ENCODE measurements at regions not wholly inside any gene's neighbourhood (a gene's known extent, or its start where the extent isn't known, plus 50 kb on each side); places are given as distances from the start of the nearest gene placed in this dataset.

- H3K9me3 ChIP-seq (ENCODE audit: insufficient read depth in 2 of 2, low read depth in 1 of 2, low read length in 1 of 2): no peaks in the 10 kb centered on the region
- WGBS, 2 experiments (ENCODE audit: extremely low coverage in 1 of 2, insufficient coverage in 1 of 2, insufficient read length in 1 of 2, insufficient replicate concordance in 2 of 2, low coverage in 1 of 2, low lambda C conversion rate in 2 of 2, missing lambda C conversion rate in 1 of 2): 88% methylated on average over 4 of the region's 4 CpGs; no CpG with 5 or more reads in 1 of the 2 experiments
- H3K27me3 ChIP-seq (replicated peaks in 1 of 4; ENCODE audit: control insufficient read depth in 3 of 4, extremely low read depth in 1 of 4, insufficient read depth in 3 of 4, low read length in 3 of 4): no peaks in the 10 kb centered on the region
- TF ChIP-seq CHD2 (IDR thresholded peaks at IDR 0.05; ENCODE audit: low read length): no peak
- no peak for TF ChIP-seq RNF2 (IDR thresholded peaks at IDR 0.05; ENCODE audit: borderline replicate concordance, low read depth, low read length, missing control alignments, poor library complexity, severe bottlenecking)
- no peak for TF ChIP-seq POLR2AphosphoS5 (IDR thresholded peaks at IDR 0.05; ENCODE audit: low read depth, low read length)
- TF ChIP-seq ZNF274 (IDR thresholded peaks at IDR 0.05; ENCODE audit: borderline replicate concordance, extremely low read depth, low read length): no peak
- no peak for TF ChIP-seq CEBPB (IDR thresholded peaks at IDR 0.05; ENCODE audit: low read depth, low read length)
- no peak for TF ChIP-seq CTBP2 (IDR thresholded peaks at IDR 0.05; ENCODE audit: borderline replicate concordance, insufficient read depth, insufficient read length, low read length)
- no peak for TF ChIP-seq USF2 (IDR thresholded peaks at IDR 0.05; ENCODE audit: low read length)
- no peak for TF ChIP-seq POLR2A (IDR thresholded peaks at IDR 0.05; ENCODE audit: control extremely low read depth in 1 of 2, low read depth in 2 of 2, low read length in 2 of 2)
- TF ChIP-seq JUN (IDR thresholded peaks at IDR 0.05; ENCODE audit: low read depth, low read length): no peak
- TF ChIP-seq TCF12 (IDR thresholded peaks at IDR 0.05; ENCODE audit: low read depth, low read length): no peak
- no peak for TF ChIP-seq RFX5 (IDR thresholded peaks at IDR 0.05; ENCODE audit: borderline replicate concordance, low read depth, low read length)
- TF ChIP-seq NRF1 (IDR thresholded peaks at IDR 0.05; ENCODE audit: low read depth, low read length): no peak
- TF ChIP-seq JUND (IDR thresholded peaks at IDR 0.05; ENCODE audit: low read length): no peak
- TF ChIP-seq MAX (IDR thresholded peaks at IDR 0.05): no peak
- no peak for TF ChIP-seq SP2 (IDR thresholded peaks at IDR 0.05; ENCODE audit: low read length)
Measured at GRCh38 chr7:136064081-136064480, 86.9 kb upstream of the MTPN start.

More at GRCh38 chr7:136064081-136064480, 86.9 kb upstream of the MTPN start:
- H4K8ac ChIP-seq (ENCODE audit: extremely low read depth, insufficient read depth, low read length): no peak overlapping the region
- no peaks in the 10 kb centered on the region for H4K20me1 ChIP-seq (replicated peaks in 1 of 2; ENCODE audit: control insufficient read depth in 1 of 2, insufficient read depth in 2 of 2, low read length in 2 of 2)
- H2BK20ac ChIP-seq (ENCODE audit: low read length): no peak overlapping the region
- no peak overlapping the region for H4K91ac ChIP-seq (replicated peaks; ENCODE audit: insufficient read length, low read length)
- H3K79me1 ChIP-seq (ENCODE audit: low read depth, low read length): no peaks in the 10 kb centered on the region
- H3K27ac ChIP-seq (ENCODE audit: low read depth, low read length): no peak overlapping the region
- FAIRE-seq (no peak), DNase-seq (ENCODE audit: low read depth in 1 of 2, low spot score in 2 of 2) (no peak)
- H2BK15ac ChIP-seq (ENCODE audit: low read length): no peak overlapping the region
- CTCF ChIA-PET (ENCODE audit: partially characterized antibody): interaction anchor here (2.5 kb wide), 1 partner anchor 51 kb away, joined by 8 read pairs; no protein-coding TSS in a partner anchor
- no peak overlapping the region for H4K5ac ChIP-seq (ENCODE audit: insufficient read length, low read depth, low read length)
- H3K36me3 ChIP-seq (ENCODE audit: control insufficient read depth in 2 of 4, insufficient read depth in 4 of 4, low read length in 3 of 4): no peaks in the 10 kb centered on the region
- POLR2A ChIA-PET (ENCODE audit: partially characterized antibody): no interaction called here
- H3K79me2 ChIP-seq (ENCODE audit: control insufficient read depth in 1 of 2, insufficient read depth in 2 of 2, low read length in 2 of 2): no peaks in the 10 kb centered on the region
- H3K23ac ChIP-seq (ENCODE audit: insufficient read length): no peak overlapping the region
- no peak overlapping the region for H3K56ac ChIP-seq (replicated peaks; ENCODE audit: insufficient read length, low read depth, low read length)
- H2AK5ac ChIP-seq (ENCODE audit: low read depth, low read length): no peak overlapping the region
- H3K14ac ChIP-seq (ENCODE audit: insufficient read length): no peak overlapping the region
- no peak overlapping the region for H3K18ac ChIP-seq (ENCODE audit: extremely low read depth, low read length)
- H2BK5ac ChIP-seq (ENCODE audit: low read depth, low read length): no peak overlapping the region
- H3K4me2 ChIP-seq (ENCODE audit: insufficient read depth in 1 of 2, low read depth in 2 of 2, low read length in 2 of 2): no peak overlapping the region
- no peak overlapping the region for H3K4me3 ChIP-seq (ENCODE audit: extremely low read depth in 1 of 4, insufficient read depth in 2 of 4, low read depth in 3 of 4, low read length in 4 of 4)
- H2BK12ac ChIP-seq (ENCODE audit: low read depth, low read length): no peak overlapping the region
- H3K9ac ChIP-seq (replicated peaks in 1 of 4; ENCODE audit: extremely low read depth in 1 of 4, low read depth in 3 of 4, low read length in 3 of 4): no peak overlapping the region
- H3K4ac ChIP-seq (replicated peaks; ENCODE audit: insufficient read length, low read depth, low read length): no peak overlapping the region
- H2BK120ac ChIP-seq (replicated peaks; ENCODE audit: low read depth, low read length): no peak overlapping the region
- H3K23me2 ChIP-seq (ENCODE audit: low read depth, low read length): no peaks in the 10 kb centered on the region
- H3K4me1 ChIP-seq (replicated peaks in 1 of 4; ENCODE audit: control insufficient read depth in 3 of 4, insufficient read depth in 4 of 4, low read length in 3 of 4): no peaks in the 10 kb centered on the region; a peak in 1 of 7 replicates
- no peak overlapping the region for H2AFZ ChIP-seq (ENCODE audit: low read length)
